WTC11 (cell line): ENCODE measurements at regions not wholly inside any gene's neighbourhood (a gene's known extent, or its start where the extent isn't known, plus 50 kb on each side); places are given as distances from the start of the nearest gene placed in this dataset.

Source experiments
- ETV6 ChIP-seq: sonication (generic); formaldehyde crosslinking; IDR thresholded peaks from 2 replicates; pipeline ENCODE4 v1.8.1; 2022; ENCODE audit warnings: mild to moderate bottlenecking, missing genetic modification reagents
- FOXP1 ChIP-seq: sonication (generic); formaldehyde crosslinking; IDR thresholded peaks from 2 replicates; pipeline ENCODE4 v1.8.0; 2022; ENCODE audit warnings: missing genetic modification reagents, mild to moderate bottlenecking, moderate library complexity, borderline replicate concordance
- GTF2I ChIP-seq: fragments of 250-450 bp; sonication (Bioruptor Pico); conservative IDR thresholded peaks from 2 replicates; pipeline ENCODE4 v1.4.0; 2021; ENCODE audit warnings: mild to moderate bottlenecking
- MXD4 ChIP-seq: fragments of 250-450 bp; sonication (Bioruptor Pico); IDR thresholded peaks from 2 replicates; pipeline ENCODE4 v1.8.0; 2021; ENCODE audit warnings: mild to moderate bottlenecking, moderate library complexity, borderline replicate concordance
- SP1 ChIP-seq: sonication (generic); formaldehyde crosslinking; conservative IDR thresholded peaks from 2 replicates; pipeline ENCODE4 v1.8.1; 2022; ENCODE audit warnings: missing genetic modification reagents
- TP53 ChIP-seq: sonication (generic); formaldehyde crosslinking; IDR thresholded peaks from 2 replicates; pipeline ENCODE4 v1.8.1; 2023; ENCODE audit warnings: mild to moderate bottlenecking, missing genetic modification reagents
- TF ChIP-seq, protein P1 (sequence below): fragments of 250-450 bp; sonication (Bioruptor Pico); conservative IDR thresholded peaks from 2 replicates; pipeline ENCODE4 v1.9.0; 2021; ENCODE audit warnings: mild to moderate bottlenecking
- TF ChIP-seq, protein P2 (sequence below): fragments of 200-600 bp; IDR thresholded peaks from 2 replicates; pipeline ENCODE4 v1.8.0; 2022; ENCODE audit warnings: antibody characterized with exemption
- TF ChIP-seq, protein P3 (sequence below): sonication (generic); formaldehyde crosslinking; conservative IDR thresholded peaks from 2 replicates; pipeline ENCODE4 v1.8.1; 2022; ENCODE audit warnings: mild to moderate bottlenecking, missing genetic modification reagents
- TF ChIP-seq, protein P4 (sequence below): sonication (generic); formaldehyde crosslinking; IDR thresholded peaks from 2 replicates; pipeline ENCODE4 v1.8.1; 2023; ENCODE audit warnings: mild to moderate bottlenecking, missing genetic modification reagents, moderate library complexity
- TF ChIP-seq, protein P5 (sequence below): sonication (generic); formaldehyde crosslinking; IDR thresholded peaks from 2 replicates; pipeline ENCODE4 v1.8.0; 2022; ENCODE audit warnings: mild to moderate bottlenecking, missing genetic modification reagents

DNA sequence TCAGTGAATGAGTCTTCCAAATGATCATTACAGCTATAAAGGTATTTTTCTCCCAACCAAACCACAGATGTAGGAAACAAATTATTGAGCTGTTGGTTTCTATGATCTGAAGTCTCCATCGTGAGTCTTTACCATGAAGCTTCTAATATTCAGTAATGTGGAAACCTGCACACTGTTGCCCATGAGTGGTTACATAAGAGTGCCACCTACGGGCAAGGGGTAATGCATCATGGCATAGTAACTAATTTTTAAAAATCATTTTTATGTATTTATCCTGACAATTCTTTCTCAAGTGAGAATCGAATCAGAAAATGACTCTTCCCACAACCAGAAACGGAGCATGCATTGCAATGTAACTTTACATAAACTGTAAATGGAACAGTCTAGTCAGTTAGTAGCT, 282.5 kb upstream of the SMARCA2 start:
- TF ChIP-seq, protein P1, sequence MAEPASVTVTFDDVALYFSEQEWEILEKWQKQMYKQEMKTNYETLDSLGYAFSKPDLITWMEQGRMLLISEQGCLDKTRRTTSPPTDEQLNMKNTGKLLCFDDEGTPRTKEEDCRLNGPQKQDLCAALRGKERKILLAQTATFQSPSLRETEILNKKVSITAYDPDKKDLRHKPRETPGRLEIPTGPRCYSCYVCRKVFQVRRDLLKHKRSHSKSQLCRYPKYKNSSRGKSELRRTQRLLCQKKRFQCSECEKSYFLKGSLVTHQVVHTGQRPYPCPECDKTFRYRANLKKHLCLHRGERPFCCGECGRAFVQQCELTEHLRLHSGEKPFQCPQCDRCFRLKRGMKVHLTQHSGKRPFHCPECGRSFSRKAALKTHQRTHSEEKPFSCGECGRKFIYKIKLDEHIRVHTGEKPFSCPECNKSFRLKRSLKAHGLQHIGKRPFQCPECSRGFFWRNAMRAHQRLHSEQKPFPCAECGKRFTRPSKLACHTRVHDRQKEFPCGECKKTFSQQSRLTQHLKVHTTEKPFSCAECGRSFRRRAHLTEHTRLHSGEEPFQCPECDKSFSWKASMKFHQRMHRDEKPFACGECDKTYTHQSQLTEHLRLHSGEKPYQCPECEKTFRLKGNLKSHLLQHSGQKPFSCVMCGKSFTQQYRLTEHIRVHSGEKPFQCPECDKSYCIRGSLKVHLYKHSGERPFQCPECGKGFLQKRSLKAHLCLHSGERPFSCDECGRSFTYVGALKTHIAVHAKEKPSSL = no peak
- TF ChIP-seq, protein P2, sequence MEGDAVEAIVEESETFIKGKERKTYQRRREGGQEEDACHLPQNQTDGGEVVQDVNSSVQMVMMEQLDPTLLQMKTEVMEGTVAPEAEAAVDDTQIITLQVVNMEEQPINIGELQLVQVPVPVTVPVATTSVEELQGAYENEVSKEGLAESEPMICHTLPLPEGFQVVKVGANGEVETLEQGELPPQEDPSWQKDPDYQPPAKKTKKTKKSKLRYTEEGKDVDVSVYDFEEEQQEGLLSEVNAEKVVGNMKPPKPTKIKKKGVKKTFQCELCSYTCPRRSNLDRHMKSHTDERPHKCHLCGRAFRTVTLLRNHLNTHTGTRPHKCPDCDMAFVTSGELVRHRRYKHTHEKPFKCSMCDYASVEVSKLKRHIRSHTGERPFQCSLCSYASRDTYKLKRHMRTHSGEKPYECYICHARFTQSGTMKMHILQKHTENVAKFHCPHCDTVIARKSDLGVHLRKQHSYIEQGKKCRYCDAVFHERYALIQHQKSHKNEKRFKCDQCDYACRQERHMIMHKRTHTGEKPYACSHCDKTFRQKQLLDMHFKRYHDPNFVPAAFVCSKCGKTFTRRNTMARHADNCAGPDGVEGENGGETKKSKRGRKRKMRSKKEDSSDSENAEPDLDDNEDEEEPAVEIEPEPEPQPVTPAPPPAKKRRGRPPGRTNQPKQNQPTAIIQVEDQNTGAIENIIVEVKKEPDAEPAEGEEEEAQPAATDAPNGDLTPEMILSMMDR = no peak
- TF ChIP-seq FOXP1 (no peak), TP53 (CRISPR knock-in tag) (no peak), GTF2I (no peak), ETV6 (no peak), MXD4 (CRISPR knock-in tag) (no peak), SP1 (no peak)
- TF ChIP-seq, protein P3, sequence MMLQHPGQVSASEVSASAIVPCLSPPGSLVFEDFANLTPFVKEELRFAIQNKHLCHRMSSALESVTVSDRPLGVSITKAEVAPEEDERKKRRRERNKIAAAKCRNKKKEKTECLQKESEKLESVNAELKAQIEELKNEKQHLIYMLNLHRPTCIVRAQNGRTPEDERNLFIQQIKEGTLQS = no peak
- TF ChIP-seq, protein P4, sequence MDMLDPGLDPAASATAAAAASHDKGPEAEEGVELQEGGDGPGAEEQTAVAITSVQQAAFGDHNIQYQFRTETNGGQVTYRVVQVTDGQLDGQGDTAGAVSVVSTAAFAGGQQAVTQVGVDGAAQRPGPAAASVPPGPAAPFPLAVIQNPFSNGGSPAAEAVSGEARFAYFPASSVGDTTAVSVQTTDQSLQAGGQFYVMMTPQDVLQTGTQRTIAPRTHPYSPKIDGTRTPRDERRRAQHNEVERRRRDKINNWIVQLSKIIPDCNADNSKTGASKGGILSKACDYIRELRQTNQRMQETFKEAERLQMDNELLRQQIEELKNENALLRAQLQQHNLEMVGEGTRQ (CRISPR knock-in tag) = no peak
- TF ChIP-seq, protein P5, sequence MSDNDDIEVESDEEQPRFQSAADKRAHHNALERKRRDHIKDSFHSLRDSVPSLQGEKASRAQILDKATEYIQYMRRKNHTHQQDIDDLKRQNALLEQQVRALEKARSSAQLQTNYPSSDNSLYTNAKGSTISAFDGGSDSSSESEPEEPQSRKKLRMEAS (CRISPR knock-in tag) = no peak
